GM21528 (cell line): ENCODE measurements at regions not wholly inside any gene's neighbourhood (a gene's known extent, or its start where the extent isn't known, plus 50 kb on each side); places are given as distances from the start of the nearest gene placed in this dataset.
"Not testable (repeated sequence)": the region's sequence is repeated elsewhere in the genome, so short reads cannot be mapped to it uniquely, and the experiment has no call there.

Experiments used
- ATAC-seq: cut with Tn5 transposase; IDR thresholded peaks from one replicate; pipeline ENCODE4 v1.9.1; 2021; ENCODE audit warnings: mild to moderate bottlenecking, moderate library complexity; ENCODE audit not compliant: unreplicated experiment, low FRiP score

- no peak for ATAC-seq
Measured at GRCh38 chr18:77369644-77370043, 120.0 kb downstream of the GALR1 start.

- ATAC-seq, result no peak
Measured at GRCh38 chr18:77373730-77374445, 124.2 kb downstream of the GALR1 start.

GRCh38 chr18:77374446-77374805 is 124.8 kb downstream of the GALR1 start:
- ATAC-seq, result no peak

- no peak for ATAC-seq
Measured at GRCh38 chr18:77376043-77376732, 126.5 kb downstream of the GALR1 start.

- no peak for ATAC-seq
Measured at GRCh38 chr18:77376733-77377094, 127.1 kb downstream of the GALR1 start.

- ATAC-seq, result no peak
Measured at GRCh38 chr18:77377813-77378212, 128.2 kb downstream of the GALR1 start.

- ATAC-seq, result no peak
Measured at GRCh38 chr18:77379976-77380509, 130.4 kb downstream of the GALR1 start.

GRCh38 chr18:77380695-77381094 is 131.0 kb downstream of the GALR1 start:
- no peak for ATAC-seq

- no peak for ATAC-seq
Measured at GRCh38 chr18:77392321-77392720, 142.7 kb downstream of the GALR1 start.

- ATAC-seq, result no peak
Measured at GRCh38 chr18:77393519-77393918, 143.9 kb downstream of the GALR1 start.

- ATAC-seq, result no peak
Measured at GRCh38 chr18:77395953-77396352, 146.3 kb downstream of the GALR1 start.

GRCh38 chr18:77397056-77397455 is 147.4 kb downstream of the GALR1 start:
- ATAC-seq, result no peak

- ATAC-seq, result no peak
Measured at GRCh38 chr18:77397617-77398016, 148.0 kb downstream of the GALR1 start.

- ATAC-seq, result no peak
Measured at GRCh38 chr18:77400561-77400960, 150.9 kb downstream of the GALR1 start.

GRCh38 chr18:77401173-77401572 is 151.5 kb downstream of the GALR1 start:
- ATAC-seq, result no peak

GRCh38 chr18:77403969-77404535 is 154.4 kb downstream of the GALR1 start:
- no peak for ATAC-seq

- ATAC-seq, result no peak
Measured at GRCh38 chr18:77405096-77405495, 155.4 kb downstream of the GALR1 start.

- no peak for ATAC-seq
Measured at GRCh38 chr18:77407733-77408132, 158.1 kb downstream of the GALR1 start.

GRCh38 chr18:77421546-77421945 is 171.9 kb downstream of the GALR1 start:
- not testable (repeated sequence) for ATAC-seq

GRCh38 chr18:77422974-77423867 is 173.6 kb downstream of the GALR1 start:
- ATAC-seq, result no peak

GRCh38 chr18:77433076-77433475 is 183.4 kb downstream of the GALR1 start:
- ATAC-seq, result no peak
